B cell (primary cell): ENCODE measurements at regions not wholly inside any gene's neighbourhood (a gene's known extent, or its start where the extent isn't known, plus 50 kb on each side); places are given as distances from the start of the nearest gene placed in this dataset.

Experiments used
- CTCF ChIP-seq: fragments of 200-600 bp; IDR thresholded peaks from one replicate; pipeline ENCODE4 v1.8.0; 2022; ENCODE audit warnings: antibody characterized with exemption, mild to moderate bottlenecking
- EZH2 ChIP-seq: IDR thresholded peaks from 2 replicates; pipeline ENCODE4 v1.6.1; 2012; ENCODE audit warnings: borderline replicate concordance, low read depth, mild to moderate bottlenecking, moderate library complexity, low read length; ENCODE audit not compliant: insufficient read depth, poor library complexity, severe bottlenecking

GRCh38 chr10:25695586-25695985 lies 238.4 kb upstream of the MYO3A start:
- TF ChIP-seq CTCF: no peak
- no peak for TF ChIP-seq EZH2
